Upper lobe of right lung (tissue), 1 donor: ENCODE measurements at regions not wholly inside any gene's neighbourhood (a gene's known extent, or its start where the extent isn't known, plus 50 kb on each side); places are given as distances from the start of the nearest gene placed in this dataset.

Experiments
- ATAC-seq: fragments of 200-7000 bp; cut with Tn5 transposase; one replicate; pipeline ENCODE4 v1.9.1; 2020; ENCODE audit warnings: mild to moderate bottlenecking, moderate library complexity
- DNase-seq: peaks from one replicate; pipeline ENCODE4 v3.0.0-alpha.2; 2020
- H3K27ac ChIP-seq: fragments of 200-600 bp; one replicate; pipeline ENCODE4 v1.8.0; 2022
- H3K27me3 ChIP-seq: fragments of 200-600 bp; one replicate; pipeline ENCODE4 v1.8.0; 2022; ENCODE audit warnings: mild to moderate bottlenecking
- H3K36me3 ChIP-seq: fragments of 200-600 bp; one replicate; pipeline ENCODE4 v1.8.0; 2022
- H3K4me1 ChIP-seq: fragments of 200-600 bp; one replicate; pipeline ENCODE4 v1.8.0; 2022
- H3K4me3 ChIP-seq: fragments of 200-600 bp; one replicate; pipeline ENCODE4 v1.8.0; 2022; ENCODE audit warnings: mild to moderate bottlenecking
- H3K9me3 ChIP-seq: fragments of 200-600 bp; one replicate; pipeline ENCODE4 v1.8.0; 2022
- CTCF ChIP-seq: fragments of 200-600 bp; IDR thresholded peaks from one replicate; pipeline ENCODE4 v1.8.0; 2022; ENCODE audit warnings: antibody characterized with exemption
- intact Hi-C: fragments of 100-400 bp; cut with DNase I; formaldehyde crosslinking; loops from one replicate; pipeline ENCODE4 v1.11.0; 2022
- donor health status: DM: no; HTN: yes; CAD: no; lungs with severe emphysema.

- H3K4me3 ChIP-seq = no peak overlapping the region
- no peaks in the 10 kb centered on the region for H3K9me3 ChIP-seq
- intact Hi-C loops = no loop called here
- no peaks in the 10 kb centered on the region for H3K4me1 ChIP-seq
- no peak for DNase-seq
- H3K27me3 ChIP-seq = no peaks in the 10 kb centered on the region
- H3K27ac ChIP-seq = no peak overlapping the region
- ATAC-seq = no peak
- no peaks in the 10 kb centered on the region for H3K36me3 ChIP-seq
- TF ChIP-seq CTCF = no peak
Measured at GRCh38 chr11:80424012-80424695, 983.3 kb upstream of the TENM4 start.

GRCh38 chr11:80420374-80420773 lies 979.5 kb upstream of the TENM4 start:
- intact Hi-C loops = no loop called here
- ATAC-seq = no peak

GRCh38 chr11:80417681-80418080 lies 976.9 kb upstream of the TENM4 start:
- intact Hi-C loops = no loop called here
- ATAC-seq (no peak), DNase-seq (no peak)
- H3K9me3 ChIP-seq = no peaks in the 10 kb centered on the region
- no peaks in the 10 kb centered on the region for H3K4me1 ChIP-seq
- H3K36me3 ChIP-seq = no peaks in the 10 kb centered on the region
- no peaks in the 10 kb centered on the region for H3K27me3 ChIP-seq
- H3K4me3 ChIP-seq = no peak overlapping the region
- TF ChIP-seq CTCF = no peak
- H3K27ac ChIP-seq = no peak overlapping the region

More at GRCh38 chr11:80420374-80420773, 979.5 kb upstream of the TENM4 start:
- no peak for TF ChIP-seq CTCF
- Histone ChIP-seq H3K4me1 (no peaks in the 10 kb centered on the region), H3K4me3 (no peak overlapping the region), H3K36me3 (no peaks in the 10 kb centered on the region), H3K27ac (no peak overlapping the region), H3K27me3 (no peaks in the 10 kb centered on the region), H3K9me3 (no peaks in the 10 kb centered on the region)
- no peak for DNase-seq

GRCh38 chr11:80415580-80415979 lies 974.8 kb upstream of the TENM4 start:
- H3K27me3 ChIP-seq = no peaks in the 10 kb centered on the region
- no peak for ATAC-seq
- H3K36me3 ChIP-seq = no peaks in the 10 kb centered on the region

GRCh38 chr11:80414181-80415165 lies 973.6 kb upstream of the TENM4 start:
- DNase-seq = no peak
- no peak overlapping the region for H3K27ac ChIP-seq
- no peak for TF ChIP-seq CTCF
- intact Hi-C loops = no loop called here
- no peaks in the 10 kb centered on the region for H3K27me3 ChIP-seq
- ATAC-seq = no peak
- no peaks in the 10 kb centered on the region for H3K36me3 ChIP-seq
- H3K4me3 ChIP-seq = no peak overlapping the region
- no peaks in the 10 kb centered on the region for H3K4me1 ChIP-seq
- H3K9me3 ChIP-seq = no peaks in the 10 kb centered on the region

More at GRCh38 chr11:80415580-80415979, 974.8 kb upstream of the TENM4 start:
- Histone ChIP-seq H3K9me3 (no peaks in the 10 kb centered on the region), H3K27ac (no peak overlapping the region), H3K4me3 (no peak overlapping the region), H3K4me1 (no peaks in the 10 kb centered on the region)
- intact Hi-C loops = no loop called here
- no peak for TF ChIP-seq CTCF
- DNase-seq = no peak
